ENCODE measurements at regions not wholly inside any gene's neighbourhood (a gene's known extent, or its start where the extent isn't known, plus 50 kb on each side); places are given as distances from the start of the nearest gene placed in this dataset.

GRCh38 chr5:165161204-165161603, 1655.8 kb downstream of the MAT2B start:
- intact Hi-C loops (cut with DNase I): no loop called here
- H3K9me3 ChIP-seq (replicated peaks in 1 of 3): no peaks in the 10 kb centered on the region
- H3K27me3 ChIP-seq: no peaks in the 10 kb centered on the region
- 75 to 85% (median 78%) methylated on average over 6 of the region's 6 CpGs for WGBS, 4 donors
- no peak overlapping the region for H3K27ac ChIP-seq
- no peaks in the 10 kb centered on the region for H3K36me3 ChIP-seq (replicated peaks in 1 of 2)
- no peak for TF ChIP-seq CTCF (IDR thresholded peaks at IDR 0.05)
- TF ChIP-seq POLR2A (IDR thresholded peaks at IDR 0.05): no peak
- H3K4me1 ChIP-seq (replicated peaks in 1 of 2): no peaks in the 10 kb centered on the region
- DNase-seq: no peak
- no peak overlapping the region for H3K4me3 ChIP-seq

GRCh38 chr5:165163861-165164260, 1658.4 kb downstream of the MAT2B start:
- Histone ChIP-seq H3K36me3 (replicated peaks in 1 of 2) (no peaks in the 10 kb centered on the region), H3K4me1 (replicated peaks in 1 of 2) (no peaks in the 10 kb centered on the region), H3K9me3 (replicated peaks in 1 of 3) (no peaks in the 10 kb centered on the region), H3K27ac (no peak overlapping the region), H3K4me3 (no peak overlapping the region), H3K27me3 (no peaks in the 10 kb centered on the region)
- 42 to 59% (median 46%) methylated on average over 2 of the region's 2 CpGs for WGBS, 4 donors
- intact Hi-C loops (cut with DNase I): no loop called here
- DNase-seq: no peak
- no peak for TF ChIP-seq CTCF (IDR thresholded peaks at IDR 0.05)
- TF ChIP-seq POLR2A (IDR thresholded peaks at IDR 0.05): no peak

DNA sequence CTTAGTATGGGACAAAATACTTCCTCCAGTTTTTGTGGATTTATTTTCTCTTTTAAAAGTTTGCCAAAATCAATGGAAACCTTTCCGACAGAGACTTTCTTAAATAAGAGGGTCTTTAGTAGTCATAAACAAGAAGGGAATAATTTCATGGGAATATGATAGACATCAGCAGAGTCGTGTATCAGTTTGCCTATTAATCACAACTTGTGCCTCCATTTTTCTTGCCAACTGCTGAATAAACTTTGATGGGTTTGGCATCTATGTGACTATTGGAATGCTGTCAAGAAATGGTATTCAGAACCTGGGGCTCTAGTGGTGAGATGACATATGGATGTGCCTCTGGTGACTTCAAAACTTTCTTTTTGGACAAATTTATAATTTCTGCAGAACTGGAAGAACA, 1668.2 kb downstream of the MAT2B start:
- TF ChIP-seq POLR2A (IDR thresholded peaks at IDR 0.05) (no peak), CTCF (IDR thresholded peaks at IDR 0.05) (no peak)
- intact Hi-C loops (cut with DNase I): no loop called here

GRCh38 chr5:165175041-165175440, 1669.6 kb downstream of the MAT2B start:
- 51 to 69% (median 55%) methylated on average over 2 of the region's 2 CpGs for WGBS, 4 donors
- no peaks in the 10 kb centered on the region for H3K27me3 ChIP-seq
- TF ChIP-seq CTCF (IDR thresholded peaks at IDR 0.05): no peak
- no peak for TF ChIP-seq POLR2A (IDR thresholded peaks at IDR 0.05)
- intact Hi-C loops (cut with DNase I): no loop called here
- H3K9me3 ChIP-seq (replicated peaks in 1 of 3): no peaks in the 10 kb centered on the region
- H3K4me1 ChIP-seq (replicated peaks in 1 of 2): no peaks in the 10 kb centered on the region
- DNase-seq: no peak
- H3K36me3 ChIP-seq (replicated peaks in 1 of 2): no peaks in the 10 kb centered on the region
- H3K4me3 ChIP-seq: no peak overlapping the region
- no peak overlapping the region for H3K27ac ChIP-seq

More for the DNA sequence above, 1668.2 kb downstream of the MAT2B start:
- no peaks in the 10 kb centered on the region for H3K27me3 ChIP-seq
- no peak overlapping the region for H3K4me3 ChIP-seq
- H3K27ac ChIP-seq: no peak overlapping the region
- no peaks in the 10 kb centered on the region for H3K9me3 ChIP-seq (replicated peaks in 1 of 3)
- no peak for DNase-seq
- no peaks in the 10 kb centered on the region for H3K4me1 ChIP-seq (replicated peaks in 1 of 2)
- 66 to 86% (median 82%) methylated on average over 2 of the region's 2 CpGs for WGBS, 4 donors
- H3K36me3 ChIP-seq (replicated peaks in 1 of 2): no peaks in the 10 kb centered on the region
